ENCODE measurements at regions not wholly inside any gene's neighbourhood (a gene's known extent, or its start where the extent isn't known, plus 50 kb on each side); places are given as distances from the start of the nearest gene placed in this dataset.

DNA sequence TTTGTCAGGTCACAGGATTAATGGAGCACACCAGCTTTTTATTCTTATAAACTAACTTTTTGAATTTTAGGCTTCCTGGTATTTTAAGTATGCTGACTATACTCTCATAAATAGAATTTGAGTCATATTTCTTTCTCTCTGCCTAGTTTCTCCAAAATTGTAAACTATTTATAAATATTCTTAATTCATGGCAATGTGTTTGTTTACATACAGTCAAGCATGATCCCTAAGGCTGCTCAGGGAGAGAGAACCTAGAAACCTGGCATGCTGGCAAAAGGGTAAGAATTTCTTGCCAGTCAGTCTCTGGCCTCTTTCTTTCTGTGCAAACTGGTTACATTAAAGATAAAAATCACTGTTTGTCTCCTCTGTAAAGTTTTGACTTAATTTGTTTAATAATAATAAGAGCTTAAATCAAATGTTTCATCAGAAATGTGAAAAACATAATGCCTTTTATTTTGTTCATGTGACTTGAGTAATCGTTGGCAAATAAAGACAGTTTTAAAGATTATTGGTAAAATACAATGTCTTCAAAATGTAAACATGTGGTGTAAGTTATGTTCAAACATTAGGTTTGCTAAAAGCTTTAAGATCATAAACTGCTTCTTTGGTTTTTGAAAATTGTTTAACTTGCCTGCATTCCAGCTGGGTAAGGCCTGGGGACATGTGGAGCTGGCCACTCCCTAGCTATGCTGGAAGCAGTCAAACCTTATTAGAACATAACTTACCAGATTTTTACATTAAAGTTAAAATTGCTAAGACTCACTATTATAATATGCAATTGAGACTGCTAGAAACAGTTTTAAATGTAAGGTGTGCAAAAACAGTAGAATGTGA is 1401.7 kb downstream of the NCAM2 start:
- no peak for DNase-seq (ENCODE audit: low read depth)

DNA sequence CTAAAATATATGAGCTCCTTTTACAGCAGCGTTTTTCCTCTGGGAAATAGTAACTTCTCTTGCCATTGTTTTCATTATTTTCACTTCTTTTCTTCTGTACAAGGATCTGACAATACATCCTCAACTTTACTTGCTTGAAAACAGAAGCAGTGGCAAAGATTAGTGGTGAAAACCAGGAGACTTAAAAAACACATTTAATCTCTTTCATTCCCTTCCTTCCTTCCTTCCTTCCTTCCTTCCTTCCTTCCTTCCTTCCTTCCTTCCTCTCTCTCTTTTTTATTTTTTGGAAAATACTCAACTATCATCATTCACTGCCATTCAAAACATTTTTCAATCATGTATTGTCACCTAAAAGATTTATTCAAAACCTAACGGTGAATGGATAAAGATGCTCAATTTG is 1411.4 kb downstream of the NCAM2 start:
- no peak for DNase-seq (ENCODE audit: low read depth)

- no peak for DNase-seq (ENCODE audit: low read depth)
Observed at GRCh38 chr21:22416555-22416954, 1418.3 kb downstream of the NCAM2 start.

DNA sequence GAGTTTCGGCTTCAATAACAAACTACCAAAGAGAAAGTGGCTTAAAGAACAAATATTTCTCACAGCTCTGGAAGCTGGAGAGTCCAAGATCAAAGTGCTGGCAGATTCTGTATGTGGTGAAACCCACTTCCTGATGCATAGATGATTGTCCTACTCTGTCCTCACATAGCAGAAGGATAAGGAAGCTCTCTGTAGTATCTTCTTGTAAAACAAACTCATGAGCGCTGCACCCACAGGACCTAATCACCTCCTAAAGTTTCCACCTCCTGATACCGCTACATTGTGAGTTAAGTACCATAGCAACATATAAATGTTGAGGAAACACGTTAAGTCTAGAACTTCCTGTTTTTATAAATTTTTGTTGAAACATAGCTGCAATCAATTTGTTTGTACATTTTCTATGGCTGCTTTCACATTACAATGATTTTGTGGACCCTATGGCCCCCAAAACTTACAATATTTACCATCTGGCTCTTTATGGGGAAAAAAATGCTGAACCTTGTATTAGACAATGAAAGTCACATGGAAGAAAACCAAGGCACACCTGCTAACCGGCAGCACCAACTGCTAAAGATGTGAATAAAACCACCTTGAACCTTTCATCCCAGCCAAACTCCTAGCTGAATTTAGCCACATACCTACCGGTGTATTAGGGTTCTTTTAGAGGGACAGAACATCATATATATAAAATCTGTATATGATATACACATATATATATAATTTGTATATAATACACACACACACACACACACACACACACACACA is 1423.4 kb downstream of the NCAM2 start:
- no peak for DNase-seq (ENCODE audit: low read depth)

- peak; percentile 26 for DNase-seq (ENCODE audit: low read depth)
Observed at GRCh38 chr21:22438428-22439086, 1440.3 kb downstream of the NCAM2 start.

DNA sequence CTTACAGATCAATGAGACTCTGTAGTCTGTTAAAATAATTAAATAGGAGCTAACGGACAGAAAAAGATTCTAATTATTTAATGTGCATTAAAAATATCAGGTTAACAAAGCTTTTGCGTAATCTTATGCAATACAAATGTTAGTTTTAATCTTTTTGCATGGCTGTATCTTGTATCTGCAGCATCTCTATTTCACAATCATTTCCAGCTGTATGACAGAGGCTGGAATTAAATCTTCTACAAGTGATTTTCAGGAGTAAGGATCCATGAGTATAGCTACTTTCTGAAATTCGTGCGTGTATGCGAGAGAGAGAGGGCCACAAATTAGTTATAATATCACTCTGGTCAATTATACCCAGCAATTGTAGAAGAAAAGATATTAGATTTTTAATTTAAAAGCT is 1446.8 kb downstream of the NCAM2 start:
- DNase-seq (ENCODE audit: low read depth): no peak

- DNase-seq (ENCODE audit: low read depth): no peak
Observed at GRCh38 chr21:22450507-22450906, 1452.3 kb downstream of the NCAM2 start.

DNA sequence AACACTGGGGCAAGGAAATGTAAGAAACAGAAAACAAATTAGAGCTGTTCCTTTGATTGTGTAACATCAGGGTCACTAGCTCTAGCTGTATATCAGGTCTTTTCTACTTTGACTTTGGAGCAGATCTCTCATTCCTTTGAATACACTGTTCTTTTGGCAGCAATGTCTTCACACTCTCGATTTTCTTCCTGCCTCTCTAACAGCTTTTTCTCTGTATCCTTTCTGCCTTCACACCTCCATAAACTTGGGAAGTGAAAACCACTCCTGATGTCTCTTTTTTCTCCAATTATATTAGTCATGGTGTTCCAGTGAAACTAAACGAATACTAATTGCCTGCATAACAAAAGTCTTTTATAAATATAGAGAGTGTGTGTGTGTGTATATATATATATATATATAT is 1458.0 kb downstream of the NCAM2 start:
- no peak for DNase-seq (ENCODE audit: low read depth)

DNA sequence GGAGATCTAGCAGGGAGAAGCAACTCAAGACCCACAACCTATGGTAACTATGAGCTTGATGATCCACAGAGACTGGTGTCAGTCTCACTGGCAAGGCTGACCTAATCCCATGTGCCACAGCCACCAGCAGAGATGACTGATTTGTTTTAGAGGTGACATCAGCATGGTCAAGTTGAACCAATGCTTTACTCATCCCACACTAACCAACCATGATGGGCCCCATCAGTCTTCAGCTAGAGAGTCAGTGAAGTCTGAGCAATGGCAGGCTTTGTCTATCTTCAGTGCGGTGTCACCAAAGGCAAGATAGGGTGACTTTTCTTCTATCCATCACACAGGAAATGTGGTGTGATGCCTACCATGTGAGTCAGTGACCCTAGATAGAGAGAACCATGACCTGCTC is 1470.7 kb downstream of the NCAM2 start:
- peak; percentile 1 for DNase-seq (ENCODE audit: low read depth)

GRCh38 chr21:22474403-22474802 is 1476.2 kb downstream of the NCAM2 start:
- no peak for DNase-seq (ENCODE audit: low read depth)

GRCh38 chr21:22476214-22476613 is 1478.0 kb downstream of the NCAM2 start:
- DNase-seq (ENCODE audit: low read depth): no peak

DNA sequence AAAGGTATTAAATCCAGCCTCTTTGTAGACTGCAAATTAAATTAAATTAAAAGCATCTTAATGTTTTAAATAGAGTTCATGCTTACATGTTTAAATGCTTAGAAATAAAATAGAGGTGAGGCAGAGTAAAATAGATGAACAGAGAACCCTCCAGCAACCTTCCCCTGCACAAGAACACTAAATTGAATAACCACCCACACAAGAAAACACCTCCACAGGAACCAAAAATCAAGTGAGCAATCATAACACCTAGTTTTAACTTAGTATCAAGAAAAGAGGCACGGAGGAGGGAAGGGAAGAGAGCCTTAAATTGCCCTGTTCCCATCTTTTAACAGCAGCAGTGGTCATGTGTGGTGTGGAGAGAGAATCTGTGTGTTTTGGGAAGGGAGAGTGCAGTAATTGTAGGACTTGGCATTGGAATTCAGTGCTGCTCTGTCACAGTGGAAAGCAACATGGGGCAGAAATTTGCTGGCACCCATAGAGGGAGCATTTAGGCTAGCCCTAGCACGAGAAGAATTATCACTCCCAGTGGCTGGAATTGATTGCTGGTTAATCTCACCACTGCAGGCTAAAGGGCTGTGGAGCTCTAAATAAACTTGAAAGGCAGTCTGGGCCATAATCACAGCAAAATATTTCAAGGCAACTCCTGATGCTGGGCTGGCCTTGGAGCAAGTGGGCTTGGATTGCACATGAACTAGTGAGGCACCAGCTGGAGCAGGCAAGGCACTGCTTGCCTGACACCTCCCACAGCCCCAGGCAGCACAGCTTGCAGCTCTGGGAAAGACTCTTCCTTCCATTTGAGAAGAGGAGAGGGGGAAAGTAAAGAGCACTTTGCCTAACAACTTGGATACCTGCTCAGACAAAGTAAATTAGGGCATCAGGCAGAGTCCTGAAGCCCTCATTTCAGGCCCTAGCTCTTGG is 1478.8 kb downstream of the NCAM2 start:
- DNase-seq (ENCODE audit: low read depth): no peak

- peak; percentile 11 for DNase-seq (ENCODE audit: low read depth)
Observed at GRCh38 chr21:22490049-22490448, 1491.8 kb downstream of the NCAM2 start.

DNA sequence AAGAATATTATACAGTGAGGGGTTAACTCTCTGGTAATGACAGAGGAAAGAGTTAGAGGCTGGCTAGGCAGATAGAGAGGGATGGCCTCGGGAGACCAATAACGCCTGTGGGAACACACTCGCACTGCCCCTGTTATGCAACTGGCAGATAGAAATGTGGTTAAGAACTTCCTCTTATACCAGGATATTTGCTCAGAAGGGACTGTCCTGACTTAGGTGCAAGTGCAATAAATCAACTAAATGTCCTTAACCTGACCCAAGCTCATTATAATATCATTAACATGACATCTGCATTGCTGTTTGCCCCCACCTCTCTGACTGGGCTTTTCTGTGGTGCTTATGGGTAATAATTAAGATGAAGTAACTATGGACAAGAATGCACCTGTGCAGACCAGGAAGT is 1518.0 kb downstream of the NCAM2 start:
- DNase-seq (ENCODE audit: low read depth): no peak

DNA sequence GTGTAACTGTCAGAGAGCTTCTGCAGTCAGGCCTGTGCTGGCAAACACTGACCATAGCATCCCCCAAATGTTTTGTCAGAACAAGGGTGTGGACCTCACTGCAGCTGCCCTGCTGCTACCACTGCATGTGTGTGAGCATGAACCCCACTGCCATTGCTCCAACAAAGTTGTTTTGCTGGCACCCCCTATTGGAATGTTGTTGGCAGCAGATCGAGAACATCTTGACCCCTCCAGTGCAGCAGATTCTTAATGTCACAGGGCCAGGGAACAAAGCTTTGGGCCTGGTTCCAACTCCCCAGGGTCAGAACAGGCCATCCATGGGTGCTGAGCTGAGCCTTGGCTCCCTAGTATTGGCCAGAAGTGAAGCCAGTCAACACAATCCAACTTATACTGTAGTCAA is 1537.4 kb downstream of the NCAM2 start:
- no peak for DNase-seq (ENCODE audit: low read depth)

DNA sequence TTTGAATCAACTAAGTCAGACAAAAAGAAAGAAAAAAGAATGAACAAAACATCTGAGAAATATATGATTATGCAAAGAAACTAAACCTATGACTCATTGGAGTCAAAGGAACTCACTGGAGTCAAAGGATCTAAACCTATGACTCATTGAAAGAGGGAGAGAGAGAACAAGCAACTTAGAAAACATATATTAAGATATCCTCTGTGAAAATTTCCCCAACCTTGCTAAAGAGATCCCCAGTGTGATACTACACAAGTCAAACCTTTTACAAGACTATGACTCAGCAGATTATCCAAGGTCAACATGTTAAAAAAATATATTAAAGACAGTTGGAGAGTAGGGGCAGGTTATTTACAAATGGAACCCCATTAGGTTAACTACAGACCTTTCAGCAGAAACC is 1538.3 kb downstream of the NCAM2 start:
- peak; percentile 86 for DNase-seq (ENCODE audit: low read depth)

- DNase-seq (ENCODE audit: low read depth): no peak
Observed at GRCh38 chr21:22544747-22545146, 1546.5 kb downstream of the NCAM2 start.

DNA sequence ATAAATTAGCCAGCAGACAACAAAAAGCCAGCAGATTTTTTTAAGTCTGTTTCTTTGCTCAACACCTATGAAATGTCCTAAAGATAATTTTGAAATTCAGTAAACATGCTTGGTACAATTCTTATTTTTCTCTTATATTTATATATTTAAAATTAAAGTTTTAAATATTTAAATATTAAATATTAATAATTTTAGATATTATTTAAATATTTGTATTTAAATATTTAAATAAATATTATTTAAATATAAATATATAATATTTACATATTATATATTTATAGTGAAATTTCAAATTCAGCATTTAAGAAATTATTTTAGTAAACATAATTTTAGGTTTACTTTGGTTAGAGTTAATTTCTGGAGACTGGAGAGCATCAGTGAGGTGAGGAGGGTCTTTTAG is 1554.2 kb downstream of the NCAM2 start:
- no peak for DNase-seq (ENCODE audit: low read depth)

- peak; percentile 69 for DNase-seq (ENCODE audit: low read depth)
Observed at GRCh38 chr21:22554690-22555316, 1556.6 kb downstream of the NCAM2 start.

DNA sequence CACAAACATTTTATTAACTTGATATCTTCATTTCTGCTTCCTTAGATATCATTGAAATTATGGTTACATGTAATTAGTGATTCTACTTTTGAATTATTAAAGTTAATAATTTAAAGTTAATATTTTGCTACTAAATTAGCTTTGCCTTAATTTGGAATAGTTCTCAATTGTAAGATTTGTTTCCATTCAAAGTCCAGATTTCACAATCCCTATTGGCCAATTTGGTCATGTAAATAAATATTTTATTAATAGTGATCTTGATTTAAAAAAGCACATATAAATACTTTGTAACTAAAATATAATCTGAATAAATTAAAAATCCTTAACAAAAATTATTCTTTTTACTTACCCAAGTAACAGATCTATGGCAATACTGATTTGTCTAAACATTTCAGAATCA is 1558.6 kb downstream of the NCAM2 start:
- DNase-seq (ENCODE audit: low read depth): no peak

- no peak for DNase-seq (ENCODE audit: low read depth)
Observed at GRCh38 chr21:22561946-22562345, 1563.7 kb downstream of the NCAM2 start.
